IMR-90 (cell line): ENCODE measurements at regions not wholly inside any gene's neighbourhood (a gene's known extent, or its start where the extent isn't known, plus 50 kb on each side); places are given as distances from the start of the nearest gene placed in this dataset.

Source experiments
- BHLHE40 ChIP-seq: fragments of 150-350 bp; IDR thresholded peaks from 2 replicates; pipeline ENCODE4 v1.6.1; 2016; ENCODE audit warnings: mild to moderate bottlenecking, low read depth, low read length
- CEBPB ChIP-seq: IDR thresholded peaks from 2 replicates; pipeline ENCODE4 v1.6.1; 2012; ENCODE audit warnings: low read depth, low read length, improper control_type of control experiment
- CTCF ChIP-seq: conservative IDR thresholded peaks from 2 replicates; pipeline ENCODE4 v1.5.1; 2012; ENCODE audit warnings: mild to moderate bottlenecking, low read depth, low read length, improper control_type of control experiment
- RAD21 ChIP-seq: IDR thresholded peaks from 2 replicates; pipeline ENCODE4 v1.6.1; 2012; ENCODE audit warnings: low read length, improper control_type of control experiment

DNA sequence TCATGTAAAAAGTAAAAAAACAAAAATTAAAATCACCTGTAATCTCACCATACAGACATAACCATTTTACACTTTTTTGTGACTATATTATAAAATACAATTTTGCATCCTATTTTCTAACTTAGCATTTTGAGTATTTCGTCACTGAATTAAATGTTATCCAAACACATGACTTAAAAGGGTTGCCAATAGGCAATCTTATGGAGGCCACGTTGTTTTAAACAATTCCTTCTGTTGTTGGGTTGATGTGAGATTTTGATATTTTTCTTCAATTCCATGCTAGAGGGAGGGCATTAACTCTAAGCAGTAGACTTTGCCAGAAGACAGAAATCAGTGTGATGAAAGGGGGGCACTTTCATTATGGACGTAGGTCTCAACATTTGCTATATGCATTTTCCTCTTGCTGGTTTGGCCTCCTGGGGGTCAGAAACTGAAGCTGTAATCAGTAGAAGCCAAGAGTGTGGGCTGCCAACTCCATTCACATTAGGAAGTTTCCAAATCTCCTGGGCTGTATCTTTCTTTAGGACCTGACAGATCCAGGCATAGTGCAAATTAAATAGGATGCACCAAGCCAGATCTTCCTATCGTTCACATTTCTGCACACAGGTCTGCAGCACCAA lies 614.2 kb upstream of the CLINT1 start:
- TF ChIP-seq CTCF, result no peak
- no peak for TF ChIP-seq RAD21
- TF ChIP-seq BHLHE40, result no peak
- TF ChIP-seq CEBPB, result no peak
